ENCODE measurements at regions not wholly inside any gene's neighbourhood (a gene's known extent, or its start where the extent isn't known, plus 50 kb on each side); places are given as distances from the start of the nearest gene placed in this dataset.

DNA sequence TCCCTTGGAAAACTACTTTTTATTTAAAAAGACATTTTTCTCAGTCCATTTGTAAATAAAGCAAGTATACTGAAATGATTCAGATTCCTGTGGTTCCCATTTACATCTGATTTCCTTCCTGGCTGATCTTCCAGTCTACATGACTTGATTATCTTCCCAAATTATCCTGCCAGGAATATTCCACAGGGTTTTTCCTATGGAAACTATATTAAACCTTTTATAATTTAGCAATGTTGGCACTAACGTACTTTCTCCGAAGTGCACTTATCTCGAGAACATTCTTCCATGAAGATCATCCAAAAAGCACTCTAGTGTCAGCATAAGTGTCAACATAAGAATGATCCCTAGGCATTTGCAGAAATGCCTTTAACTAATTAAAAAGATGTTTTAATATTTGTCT is 347.7 kb upstream of the KIF2B start:
- TF ChIP-seq NFE2L2 (IDR thresholded peaks at IDR 0.05; ENCODE audit: low read depth, low read length) (no peak), SMC3 (IDR thresholded peaks at IDR 0.05; ENCODE audit: low read depth, low read length) (no peak), MAFK (IDR thresholded peaks at IDR 0.05; ENCODE audit: low read depth, low read length) (no peak), CHD1 (IDR thresholded peaks at IDR 0.05; ENCODE audit: low read depth, low read length) (no peak)
- no peaks in the 10 kb centered on the region for H3K9me1 ChIP-seq (ENCODE audit: insufficient read depth, low read length)
- no peak overlapping the region for H2BK120ac ChIP-seq (ENCODE audit: low read depth, low read length)
- no peak overlapping the region for H2BK15ac ChIP-seq (ENCODE audit: low read depth, low read length)
- H3K56ac ChIP-seq (ENCODE audit: extremely low read depth, insufficient read depth, low read length) = no peak overlapping the region
- no peak overlapping the region for H3K23ac ChIP-seq (ENCODE audit: low read depth, low read length)
- ChIA-PET CTCF (no interaction called here), POLR2A (ENCODE audit: unreplicated experiment) (no interaction called here)
- no peak overlapping the region for H3K9ac ChIP-seq (ENCODE audit: low read depth, low read length)
- H3K27ac ChIP-seq (ENCODE audit: insufficient read depth, low read length) = no peak overlapping the region
- in situ Hi-C loops (cut with MboI; ENCODE audit: low sequenced_read_pairs) = no loop called here
- H3K4ac ChIP-seq (ENCODE audit: low read depth, low read length) = no peak overlapping the region
- no peak overlapping the region for H4K5ac ChIP-seq (ENCODE audit: low read depth, low read length)
- H3K18ac ChIP-seq (ENCODE audit: low read depth, low read length) = no peak overlapping the region
- no peak overlapping the region for H3K4me2 ChIP-seq (ENCODE audit: low read depth, low read length)
- H2AK9ac ChIP-seq (replicated peaks; ENCODE audit: low read depth, low read length, poor library complexity) = no peak overlapping the region
- no TSS peak for BruUV-seq (replicated peaks)
- no peak overlapping the region for H2BK20ac ChIP-seq (ENCODE audit: low read depth, low read length)
- H4K8ac ChIP-seq (ENCODE audit: low read depth in 2 of 2, low read length in 2 of 2) = no peak overlapping the region
- no peak overlapping the region for H2BK5ac ChIP-seq (ENCODE audit: low read depth, low read length, poor library complexity, severe bottlenecking)
- no peaks in the 10 kb centered on the region for H3K27me3 ChIP-seq (ENCODE audit: control insufficient read depth, insufficient read depth, low read length)
- H3K4me1 ChIP-seq (ENCODE audit: control insufficient read depth, insufficient read depth, low read length) = no peaks in the 10 kb centered on the region
- WGBS, 2 experiments (ENCODE audit: extremely low coverage in 2 of 2, insufficient read length in 1 of 2) = no CpG with 5 or more reads among the region's 3 CpGs
- no peaks in the 10 kb centered on the region for H3K36me3 ChIP-seq (ENCODE audit: control insufficient read depth, insufficient read depth, low read length)
- intact Hi-C loops (cut with micrococcal nuclease) = no loop called here
- no peak for ATAC-seq (ENCODE audit: low read depth)
- H4K20me1 ChIP-seq (ENCODE audit: insufficient read depth, low read length) = no peaks in the 10 kb centered on the region
- no peak overlapping the region for H3K14ac ChIP-seq (replicated peaks; ENCODE audit: low read depth, low read length)
- dilution Hi-C loops (cut with HindIII; ENCODE audit: low sequenced_read_pairs, unreplicated experiment) = no loop called here
- DNase-seq = no peak
- no peak overlapping the region for H3K4me3 ChIP-seq (ENCODE audit: insufficient read depth, low read depth, low read length)
- H2AFZ ChIP-seq (replicated peaks; ENCODE audit: low read length, poor library complexity) = no peak overlapping the region
- H3K9me3 ChIP-seq (ENCODE audit: control insufficient read depth, insufficient read depth, low read length) = 0 out of 2 replicates have a peak, but pooled peaks cover 2% of the 10 kb centered on the region
- no peak overlapping the region for H4K91ac ChIP-seq (ENCODE audit: insufficient read depth, low read depth, low read length)
- H2AK5ac ChIP-seq (ENCODE audit: low read depth, low read length) = no peak overlapping the region
- no peaks in the 10 kb centered on the region for H3K79me1 ChIP-seq (ENCODE audit: low read depth in 1 of 2, low read length in 2 of 2)

Data from IMR-90 (cell line).